HAP-1 (cell line): ENCODE measurements at regions not wholly inside any gene's neighbourhood (a gene's known extent, or its start where the extent isn't known, plus 50 kb on each side); places are given as distances from the start of the nearest gene placed in this dataset.
A peak's percentile ranks its signal among the peaks of the same experiment; 100 is the strongest.
"Not testable (repeated sequence)": the region's sequence is repeated elsewhere in the genome, so short reads cannot be mapped to it uniquely, and the experiment has no call there.

ENCODE experiments used
- DNase-seq, 2 experiments: peaks; one replicate each; pipeline ENCODE4 v3.0.0-alpha.2; 2016 to 2020; ENCODE audit warnings: low spot score in 2 of 2
- H3K27me3 ChIP-seq: fragments of 250-450 bp; sonication (Bioruptor Pico); 2 replicates; pipeline ENCODE4 v1.5.1; 2020; ENCODE audit warnings: low read depth, mild to moderate bottlenecking, moderate library complexity
- H3K36me3 ChIP-seq: fragments of 250-450 bp; sonication (Bioruptor Pico); replicated peaks from 2 replicates; pipeline ENCODE4 v1.5.1; 2020; ENCODE audit warnings: mild to moderate bottlenecking
- H3K4me1 ChIP-seq: fragments of 250-450 bp; sonication (Bioruptor Pico); 2 replicates; pipeline ENCODE4 v1.5.1; 2020; ENCODE audit warnings: mild to moderate bottlenecking
- H3K4me3 ChIP-seq: fragments of 250-450 bp; sonication (Bioruptor Pico); 2 replicates; pipeline ENCODE4 v1.5.1; 2020; ENCODE audit warnings: mild to moderate bottlenecking, moderate library complexity
- H3K9me3 ChIP-seq: fragments of 250-450 bp; sonication (Bioruptor Pico); 2 replicates; pipeline ENCODE4 v1.5.1; 2020; ENCODE audit warnings: mild to moderate bottlenecking, moderate library complexity
- in situ Hi-C: fragments of 300-500 bp; cut with MboI; formaldehyde crosslinking; loops from 3 replicates; pipeline ENCODE4 v1.14.3; 2020; ENCODE audit warnings: low sequenced_read_pairs, inconsistent platforms, mixed read lengths

DNA sequence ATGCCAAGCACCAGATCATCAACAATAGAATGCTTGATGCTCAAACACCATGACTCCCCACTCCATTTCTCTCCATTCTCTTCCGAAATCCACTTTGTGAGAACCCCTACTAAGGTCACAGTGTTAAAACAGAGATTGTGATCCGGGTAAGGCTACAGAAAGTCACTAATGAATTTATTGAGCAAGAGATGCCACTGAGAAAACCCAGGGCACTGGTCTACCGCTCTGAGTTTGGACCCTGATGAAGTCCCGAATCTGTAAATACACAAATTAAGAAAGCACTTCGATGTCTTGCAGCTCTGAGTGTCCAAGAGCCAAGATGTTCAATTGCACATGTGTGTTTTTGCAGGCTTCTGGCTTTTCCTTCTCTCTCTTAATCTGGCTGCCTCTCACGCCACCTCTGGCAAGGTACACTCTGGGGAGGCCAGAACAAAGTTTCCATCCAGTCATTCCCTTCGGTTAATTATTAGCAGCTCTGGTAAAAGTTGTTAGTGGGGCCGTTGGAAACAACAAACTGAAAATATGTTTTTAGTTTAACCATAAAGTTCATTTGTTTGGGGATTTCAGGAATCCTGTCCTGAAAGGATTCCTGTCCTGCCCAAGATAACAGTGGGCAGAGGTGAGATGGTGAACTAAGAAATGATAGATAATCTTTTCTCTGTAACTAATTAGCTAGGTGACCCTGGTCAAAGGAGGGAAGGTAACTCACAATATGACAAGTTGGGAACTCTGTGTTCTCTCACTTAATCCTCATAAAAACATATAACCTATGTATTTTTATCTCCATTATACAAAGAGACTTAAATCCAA, 75.4 kb downstream of the BTG1 start:
- in situ Hi-C loops: no loop called here
- H3K36me3 ChIP-seq: no peaks in the 10 kb centered on the region
- no peak overlapping the region for H3K4me3 ChIP-seq
- no peak for DNase-seq
- no peaks in the 10 kb centered on the region for H3K27me3 ChIP-seq
- no peaks in the 10 kb centered on the region for H3K9me3 ChIP-seq
- H3K4me1 ChIP-seq: peaks cover 9% of the 10 kb centered on the region

- in situ Hi-C loops: no loop called here
- Histone ChIP-seq H3K4me3 (no peak overlapping the region), H3K4me1 (peaks cover 9% of the 10 kb centered on the region), H3K9me3 (no peaks in the 10 kb centered on the region), H3K27me3 (no peaks in the 10 kb centered on the region), H3K36me3 (no peaks in the 10 kb centered on the region)
- DNase-seq: peak in 1 of 2 experiments; percentile 25
These were observed 77.2 kb downstream of the BTG1 start for GRCh38 chr12:92068459-92068858.

DNA sequence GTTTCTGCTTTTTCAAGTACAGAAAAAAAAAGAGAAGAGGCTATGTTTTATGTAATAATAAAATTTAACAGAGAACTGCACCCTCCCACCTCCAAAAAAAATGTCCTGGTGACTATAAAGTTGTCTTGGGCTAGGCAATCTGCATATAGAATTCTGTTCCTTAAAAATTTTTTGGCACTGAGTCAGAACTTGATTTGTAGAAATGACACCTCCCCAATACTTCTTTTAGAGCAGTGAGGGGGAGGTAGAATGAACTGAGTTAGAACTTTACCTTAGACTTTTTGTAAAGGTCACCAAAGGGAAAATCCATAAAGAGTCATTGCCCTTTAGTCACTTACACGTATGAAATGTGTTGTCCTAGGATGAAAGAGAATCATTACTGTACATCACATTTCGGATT, 80.0 kb downstream of the BTG1 start:
- Histone ChIP-seq H3K36me3 (no peaks in the 10 kb centered on the region), H3K27me3 (no peaks in the 10 kb centered on the region), H3K4me3 (no peak overlapping the region), H3K4me1 (peaks cover 4% of the 10 kb centered on the region; the same call in 1 of the 2 replicates), H3K9me3 (no peaks in the 10 kb centered on the region)
- in situ Hi-C loops: no loop called here
- DNase-seq: no peak

GRCh38 chr12:92065018-92065499, 80.6 kb downstream of the BTG1 start:
- H3K27me3 ChIP-seq: no peaks in the 10 kb centered on the region
- DNase-seq: no peak
- H3K9me3 ChIP-seq: no peaks in the 10 kb centered on the region
- in situ Hi-C loops: no loop called here
- H3K36me3 ChIP-seq: no peaks in the 10 kb centered on the region
- no peak overlapping the region for H3K4me3 ChIP-seq
- peaks cover 4% of the 10 kb centered on the region; the same call in 1 of the 2 replicates for H3K4me1 ChIP-seq

- no peak for DNase-seq
- H3K27me3 ChIP-seq: no peaks in the 10 kb centered on the region
- in situ Hi-C loops: no loop called here
- no peaks in the 10 kb centered on the region for H3K36me3 ChIP-seq
- H3K4me1 ChIP-seq: peaks cover 4% of the 10 kb centered on the region; the same call in 1 of the 2 replicates
- H3K4me3 ChIP-seq: no peak overlapping the region
- H3K9me3 ChIP-seq: no peaks in the 10 kb centered on the region
These were observed 81.2 kb downstream of the BTG1 start for GRCh38 chr12:92064422-92064821.

DNA sequence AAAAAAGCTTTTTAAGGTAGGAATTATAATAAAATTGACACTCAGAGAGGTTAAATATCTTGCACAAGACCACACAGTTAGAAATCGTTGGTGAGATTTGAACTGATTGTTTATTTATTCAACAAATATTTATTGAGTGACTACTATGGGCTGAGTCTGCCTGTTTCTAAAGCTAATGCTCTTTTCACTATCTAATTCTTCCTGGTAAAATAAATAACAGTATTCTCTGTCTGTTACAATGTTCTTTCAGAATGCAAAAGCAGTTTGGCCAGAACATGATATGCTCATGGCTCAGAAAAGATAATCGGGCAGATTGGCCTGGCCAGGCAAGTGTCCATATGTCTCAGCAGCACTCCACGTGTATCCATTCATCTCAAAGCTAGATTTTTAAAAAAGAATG, 82.0 kb downstream of the BTG1 start:
- no peak for DNase-seq
- in situ Hi-C loops: no loop called here

DNA sequence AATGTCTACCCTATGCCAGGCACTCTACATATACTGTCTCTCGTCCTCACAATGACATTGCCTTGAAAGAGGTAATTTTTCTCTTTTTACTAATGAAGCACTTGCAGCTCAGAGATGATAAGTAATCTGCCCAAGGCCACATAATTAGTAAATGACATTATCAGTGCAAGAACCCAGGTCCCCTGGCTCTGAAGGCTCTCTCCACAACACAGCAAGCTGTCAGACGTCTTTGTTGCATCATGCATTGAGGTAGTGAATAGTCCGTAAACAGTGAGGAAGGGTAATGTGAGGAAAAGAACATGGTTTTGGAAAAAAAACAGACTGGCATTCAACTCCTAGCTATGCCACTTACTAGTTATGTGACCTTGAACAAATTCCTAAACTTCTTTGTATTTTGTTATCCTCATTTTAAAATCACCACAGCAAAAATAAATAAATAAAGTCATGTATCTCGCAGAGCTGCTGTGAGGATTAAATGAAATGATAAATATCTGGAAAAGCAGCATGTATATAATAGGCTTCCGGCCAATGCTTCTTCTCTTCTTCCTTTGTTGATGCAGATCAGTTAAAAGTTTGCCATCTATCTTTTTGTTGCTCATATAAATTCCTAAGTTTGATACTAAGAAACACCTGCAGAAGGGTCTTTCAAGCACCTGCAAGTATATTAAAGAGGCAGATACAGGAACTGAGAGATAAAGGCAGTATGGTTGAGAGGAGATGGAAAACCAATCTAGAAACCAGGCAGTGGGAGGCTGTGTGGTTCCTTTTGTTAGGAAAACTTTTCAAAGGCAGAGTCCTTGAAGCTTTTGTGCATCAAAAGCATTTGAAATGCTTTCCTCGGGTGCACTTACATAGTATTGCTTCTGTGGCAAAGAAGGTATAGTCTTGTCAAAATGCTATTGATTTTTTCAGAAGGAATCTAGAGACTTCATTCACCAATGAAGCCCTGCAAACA, 82.8 kb downstream of the BTG1 start:
- DNase-seq: no peak
- Histone ChIP-seq H3K4me1 (no peaks in the 10 kb centered on the region), H3K4me3 (no peak overlapping the region), H3K9me3 (no peaks in the 10 kb centered on the region; the same call in 1 of the 2 replicates), H3K27me3 (no peaks in the 10 kb centered on the region), H3K36me3 (no peaks in the 10 kb centered on the region)
- in situ Hi-C loops: no loop called here

More for the DNA sequence above, 82.0 kb downstream of the BTG1 start:
- H3K27me3 ChIP-seq: no peaks in the 10 kb centered on the region
- H3K4me3 ChIP-seq: no peak overlapping the region
- H3K9me3 ChIP-seq: no peaks in the 10 kb centered on the region
- H3K4me1 ChIP-seq: peaks cover 4% of the 10 kb centered on the region; the same call in 1 of the 2 replicates
- H3K36me3 ChIP-seq: no peaks in the 10 kb centered on the region

GRCh38 chr12:92061061-92061460, 84.6 kb downstream of the BTG1 start:
- in situ Hi-C loops: no loop called here
- H3K9me3 ChIP-seq: no peaks in the 10 kb centered on the region; the same call in none of the 2 replicates
- H3K36me3 ChIP-seq: no peaks in the 10 kb centered on the region
- H3K4me3 ChIP-seq: no peak overlapping the region
- H3K4me1 ChIP-seq: no peaks in the 10 kb centered on the region
- no peaks in the 10 kb centered on the region for H3K27me3 ChIP-seq
- DNase-seq: no peak

DNA sequence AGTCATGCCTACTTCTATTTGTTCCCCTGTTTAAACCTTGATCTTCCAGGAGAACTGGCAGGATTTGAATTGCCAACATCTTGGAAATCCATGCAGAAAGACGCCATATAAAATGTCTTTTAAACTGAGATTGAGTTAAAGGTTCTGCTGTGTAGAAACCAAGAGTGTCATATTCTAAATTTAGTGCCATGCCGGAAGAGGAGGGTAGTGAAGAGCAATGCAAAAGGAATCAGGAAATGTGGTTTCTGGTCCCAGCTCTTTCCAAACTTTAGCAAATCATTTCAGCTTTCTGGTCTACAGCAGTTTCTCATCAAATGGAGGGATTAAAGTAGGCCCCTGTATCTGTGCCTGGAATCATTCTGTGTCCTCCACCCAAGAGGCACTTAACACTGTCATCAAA, 85.7 kb downstream of the BTG1 start:
- Histone ChIP-seq H3K4me3 (no peak overlapping the region), H3K4me1 (no peaks in the 10 kb centered on the region), H3K36me3 (no peaks in the 10 kb centered on the region), H3K27me3 (no peaks in the 10 kb centered on the region; the same call in 1 of the 2 replicates), H3K9me3 (no peaks in the 10 kb centered on the region; the same call in none of the 2 replicates)
- no peak for DNase-seq
- in situ Hi-C loops: no loop called here

- H3K4me1 ChIP-seq: no peaks in the 10 kb centered on the region
These were observed 87.0 kb downstream of the BTG1 start for GRCh38 chr12:92058664-92059063.

DNA sequence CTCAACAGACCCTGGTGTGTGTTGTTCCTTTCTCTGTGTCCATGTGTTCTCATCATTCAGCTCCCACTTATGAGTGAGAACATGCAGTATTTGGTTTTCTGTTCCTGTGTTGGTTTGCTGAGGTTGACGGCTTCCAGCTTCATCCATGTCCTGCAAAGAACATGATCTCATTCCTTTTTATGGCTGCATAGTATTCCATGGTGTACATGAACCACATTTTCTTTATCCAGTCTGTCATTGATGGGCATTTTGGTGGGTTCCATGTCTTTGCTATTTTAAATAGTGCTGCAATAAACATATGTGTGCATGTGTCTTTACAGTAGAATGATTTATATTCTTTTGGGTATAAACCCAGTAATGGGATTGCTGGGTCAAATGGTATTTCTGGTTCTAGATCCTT, 88.9 kb downstream of the BTG1 start:
- H3K9me3 ChIP-seq, H3K36me3 ChIP-seq, H3K4me1 ChIP-seq, H3K4me3 ChIP-seq, DNase-seq, in situ Hi-C loops, H3K27me3 ChIP-seq: not testable (repeated sequence)

More at GRCh38 chr12:92058664-92059063, 87.0 kb downstream of the BTG1 start:
- no peaks in the 10 kb centered on the region; the same call in none of the 2 replicates for H3K9me3 ChIP-seq
- in situ Hi-C loops: no loop called here
- H3K27me3 ChIP-seq: no peaks in the 10 kb centered on the region; the same call in 1 of the 2 replicates
- H3K4me3 ChIP-seq: no peak overlapping the region
- no peak for DNase-seq
- no peaks in the 10 kb centered on the region for H3K36me3 ChIP-seq

- DNase-seq: no peak
- no peak overlapping the region for H3K4me3 ChIP-seq
These were observed 89.4 kb downstream of the BTG1 start for GRCh38 chr12:92056290-92056689.

GRCh38 chr12:92055877-92056276, 89.8 kb downstream of the BTG1 start:
- no peaks in the 10 kb centered on the region; the same call in 1 of the 2 replicates for H3K27me3 ChIP-seq
- no peaks in the 10 kb centered on the region; the same call in none of the 2 replicates for H3K9me3 ChIP-seq
- in situ Hi-C loops: no loop called here
- DNase-seq: no peak
- H3K4me1 ChIP-seq: no peaks in the 10 kb centered on the region
- H3K4me3 ChIP-seq: no peak overlapping the region
- H3K36me3 ChIP-seq: no peaks in the 10 kb centered on the region

More at GRCh38 chr12:92056290-92056689, 89.4 kb downstream of the BTG1 start:
- Histone ChIP-seq H3K4me1 (no peaks in the 10 kb centered on the region), H3K36me3 (no peaks in the 10 kb centered on the region), H3K9me3 (no peaks in the 10 kb centered on the region; the same call in none of the 2 replicates), H3K27me3 (no peaks in the 10 kb centered on the region; the same call in 1 of the 2 replicates)
- in situ Hi-C loops: no loop called here
